Liver (tissue), 3 donors: ENCODE measurements at regions not wholly inside any gene's neighbourhood (a gene's known extent, or its start where the extent isn't known, plus 50 kb on each side); places are given as distances from the start of the nearest gene placed in this dataset.

Experiments used
- HNF4G ChIP-seq: IDR thresholded peaks from 2 replicates; pipeline ENCODE4 v1.6.1; 2016; ENCODE audit warnings: antibody characterized with exemption
- TAF1 ChIP-seq: conservative IDR thresholded peaks from 2 replicates; pipeline ENCODE4 v1.6.1; 2016; ENCODE audit warnings: antibody characterized with exemption, mild to moderate bottlenecking
- YY1 ChIP-seq: IDR thresholded peaks from 2 replicates; pipeline ENCODE4 v1.6.1; 2016; ENCODE audit warnings: antibody characterized with exemption, mild to moderate bottlenecking
- TF ChIP-seq, protein P1 (sequence below): fragments of 150-350 bp; IDR thresholded peaks from 2 replicates; pipeline ENCODE4 v1.5.1; 2017; ENCODE audit warnings: improper control_type of control experiment, low read depth, low read length; ENCODE audit not compliant: missing input control
- TF ChIP-seq, protein P2 (sequence below): IDR thresholded peaks from 2 replicates; pipeline ENCODE4 v1.6.1; 2016; ENCODE audit warnings: antibody characterized with exemption
- TF ChIP-seq, protein P3 (sequence below): IDR thresholded peaks from 2 replicates; pipeline ENCODE4 v1.6.1; 2016; ENCODE audit warnings: antibody characterized with exemption, mild to moderate bottlenecking
- TF ChIP-seq, protein P4 (sequence below): IDR thresholded peaks from 2 replicates; pipeline ENCODE4 v1.6.1; 2016; ENCODE audit warnings: antibody characterized with exemption
- TF ChIP-seq, protein P5 (sequence below): IDR thresholded peaks from 2 replicates; pipeline ENCODE4 v1.6.1; 2016; ENCODE audit warnings: antibody characterized with exemption
- donor health status: healthy.
- donor health status: healthy.

DNA sequence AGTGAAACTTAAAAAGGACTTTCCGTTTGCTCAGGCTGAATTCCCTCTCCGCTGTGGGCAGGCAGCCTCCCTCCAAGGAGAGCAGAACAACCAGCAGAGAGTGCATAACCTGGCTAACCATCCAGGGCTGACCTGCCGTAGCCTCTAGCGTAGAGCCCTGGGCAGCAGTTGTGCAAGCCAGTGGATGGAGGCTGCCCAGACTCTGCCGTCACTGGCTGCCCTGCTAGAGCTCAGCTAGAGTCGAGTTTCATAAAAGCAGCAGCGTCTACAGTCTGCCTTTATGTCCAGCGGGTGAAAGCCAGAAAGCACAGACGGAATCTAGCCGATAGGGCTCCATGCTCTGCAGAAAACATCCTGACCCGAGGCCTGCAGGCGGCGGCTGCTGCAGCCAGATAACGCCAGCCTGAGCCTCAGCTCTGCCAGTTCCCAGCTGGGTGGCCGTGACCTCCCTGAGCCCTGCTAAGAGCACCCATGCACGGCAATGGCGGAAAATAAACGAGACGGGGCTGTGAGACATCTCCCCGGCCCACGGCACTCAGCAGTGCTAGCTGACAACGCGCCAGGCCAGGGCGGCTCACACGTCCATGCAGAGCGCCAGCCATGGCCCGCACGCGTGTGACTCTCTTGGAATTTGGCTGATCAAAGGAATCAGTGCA lies 231.3 kb downstream of the ENGASE start:
- TF ChIP-seq, protein P1, sequence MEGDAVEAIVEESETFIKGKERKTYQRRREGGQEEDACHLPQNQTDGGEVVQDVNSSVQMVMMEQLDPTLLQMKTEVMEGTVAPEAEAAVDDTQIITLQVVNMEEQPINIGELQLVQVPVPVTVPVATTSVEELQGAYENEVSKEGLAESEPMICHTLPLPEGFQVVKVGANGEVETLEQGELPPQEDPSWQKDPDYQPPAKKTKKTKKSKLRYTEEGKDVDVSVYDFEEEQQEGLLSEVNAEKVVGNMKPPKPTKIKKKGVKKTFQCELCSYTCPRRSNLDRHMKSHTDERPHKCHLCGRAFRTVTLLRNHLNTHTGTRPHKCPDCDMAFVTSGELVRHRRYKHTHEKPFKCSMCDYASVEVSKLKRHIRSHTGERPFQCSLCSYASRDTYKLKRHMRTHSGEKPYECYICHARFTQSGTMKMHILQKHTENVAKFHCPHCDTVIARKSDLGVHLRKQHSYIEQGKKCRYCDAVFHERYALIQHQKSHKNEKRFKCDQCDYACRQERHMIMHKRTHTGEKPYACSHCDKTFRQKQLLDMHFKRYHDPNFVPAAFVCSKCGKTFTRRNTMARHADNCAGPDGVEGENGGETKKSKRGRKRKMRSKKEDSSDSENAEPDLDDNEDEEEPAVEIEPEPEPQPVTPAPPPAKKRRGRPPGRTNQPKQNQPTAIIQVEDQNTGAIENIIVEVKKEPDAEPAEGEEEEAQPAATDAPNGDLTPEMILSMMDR = no peak
- TF ChIP-seq, protein P2, sequence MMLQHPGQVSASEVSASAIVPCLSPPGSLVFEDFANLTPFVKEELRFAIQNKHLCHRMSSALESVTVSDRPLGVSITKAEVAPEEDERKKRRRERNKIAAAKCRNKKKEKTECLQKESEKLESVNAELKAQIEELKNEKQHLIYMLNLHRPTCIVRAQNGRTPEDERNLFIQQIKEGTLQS = no peak
- TF ChIP-seq TAF1 = no peak
- TF ChIP-seq YY1 = no peak
- no peak for TF ChIP-seq HNF4G
- TF ChIP-seq, protein P3, sequence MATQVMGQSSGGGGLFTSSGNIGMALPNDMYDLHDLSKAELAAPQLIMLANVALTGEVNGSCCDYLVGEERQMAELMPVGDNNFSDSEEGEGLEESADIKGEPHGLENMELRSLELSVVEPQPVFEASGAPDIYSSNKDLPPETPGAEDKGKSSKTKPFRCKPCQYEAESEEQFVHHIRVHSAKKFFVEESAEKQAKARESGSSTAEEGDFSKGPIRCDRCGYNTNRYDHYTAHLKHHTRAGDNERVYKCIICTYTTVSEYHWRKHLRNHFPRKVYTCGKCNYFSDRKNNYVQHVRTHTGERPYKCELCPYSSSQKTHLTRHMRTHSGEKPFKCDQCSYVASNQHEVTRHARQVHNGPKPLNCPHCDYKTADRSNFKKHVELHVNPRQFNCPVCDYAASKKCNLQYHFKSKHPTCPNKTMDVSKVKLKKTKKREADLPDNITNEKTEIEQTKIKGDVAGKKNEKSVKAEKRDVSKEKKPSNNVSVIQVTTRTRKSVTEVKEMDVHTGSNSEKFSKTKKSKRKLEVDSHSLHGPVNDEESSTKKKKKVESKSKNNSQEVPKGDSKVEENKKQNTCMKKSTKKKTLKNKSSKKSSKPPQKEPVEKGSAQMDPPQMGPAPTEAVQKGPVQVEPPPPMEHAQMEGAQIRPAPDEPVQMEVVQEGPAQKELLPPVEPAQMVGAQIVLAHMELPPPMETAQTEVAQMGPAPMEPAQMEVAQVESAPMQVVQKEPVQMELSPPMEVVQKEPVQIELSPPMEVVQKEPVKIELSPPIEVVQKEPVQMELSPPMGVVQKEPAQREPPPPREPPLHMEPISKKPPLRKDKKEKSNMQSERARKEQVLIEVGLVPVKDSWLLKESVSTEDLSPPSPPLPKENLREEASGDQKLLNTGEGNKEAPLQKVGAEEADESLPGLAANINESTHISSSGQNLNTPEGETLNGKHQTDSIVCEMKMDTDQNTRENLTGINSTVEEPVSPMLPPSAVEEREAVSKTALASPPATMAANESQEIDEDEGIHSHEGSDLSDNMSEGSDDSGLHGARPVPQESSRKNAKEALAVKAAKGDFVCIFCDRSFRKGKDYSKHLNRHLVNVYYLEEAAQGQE = no peak
- TF ChIP-seq, protein P4, sequence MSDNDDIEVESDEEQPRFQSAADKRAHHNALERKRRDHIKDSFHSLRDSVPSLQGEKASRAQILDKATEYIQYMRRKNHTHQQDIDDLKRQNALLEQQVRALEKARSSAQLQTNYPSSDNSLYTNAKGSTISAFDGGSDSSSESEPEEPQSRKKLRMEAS = no peak
- TF ChIP-seq, protein P5, sequence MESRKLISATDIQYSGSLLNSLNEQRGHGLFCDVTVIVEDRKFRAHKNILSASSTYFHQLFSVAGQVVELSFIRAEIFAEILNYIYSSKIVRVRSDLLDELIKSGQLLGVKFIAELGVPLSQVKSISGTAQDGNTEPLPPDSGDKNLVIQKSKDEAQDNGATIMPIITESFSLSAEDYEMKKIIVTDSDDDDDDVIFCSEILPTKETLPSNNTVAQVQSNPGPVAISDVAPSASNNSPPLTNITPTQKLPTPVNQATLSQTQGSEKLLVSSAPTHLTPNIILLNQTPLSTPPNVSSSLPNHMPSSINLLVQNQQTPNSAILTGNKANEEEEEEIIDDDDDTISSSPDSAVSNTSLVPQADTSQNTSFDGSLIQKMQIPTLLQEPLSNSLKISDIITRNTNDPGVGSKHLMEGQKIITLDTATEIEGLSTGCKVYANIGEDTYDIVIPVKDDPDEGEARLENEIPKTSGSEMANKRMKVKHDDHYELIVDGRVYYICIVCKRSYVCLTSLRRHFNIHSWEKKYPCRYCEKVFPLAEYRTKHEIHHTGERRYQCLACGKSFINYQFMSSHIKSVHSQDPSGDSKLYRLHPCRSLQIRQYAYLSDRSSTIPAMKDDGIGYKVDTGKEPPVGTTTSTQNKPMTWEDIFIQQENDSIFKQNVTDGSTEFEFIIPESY = no peak
